T-helper 9 cell (primary cell): ENCODE measurements at regions not wholly inside any gene's neighbourhood (a gene's known extent, or its start where the extent isn't known, plus 50 kb on each side); places are given as distances from the start of the nearest gene placed in this dataset.
"Not testable (repeated sequence)": the region's sequence is repeated elsewhere in the genome, so short reads cannot be mapped to it uniquely, and the experiment has no call there.

ENCODE experiments used
- DNase-seq: peaks from one replicate; pipeline ENCODE4 v3.0.0-alpha.2; 2020

- DNase-seq: no peak
Observed at GRCh38 chr1:38153778-38154470, 107.3 kb upstream of the POU3F1 start.

- no peak for DNase-seq
Observed at GRCh38 chr1:38153066-38153777, 106.6 kb upstream of the POU3F1 start.

- DNase-seq: no peak
Observed at GRCh38 chr1:38152351-38153065, 105.9 kb upstream of the POU3F1 start.

GRCh38 chr1:38151399-38151798, 104.8 kb upstream of the POU3F1 start:
- DNase-seq: no peak

- not testable (repeated sequence) for DNase-seq
Observed at GRCh38 chr1:38146079-38146478, 99.5 kb upstream of the POU3F1 start.

GRCh38 chr1:38142606-38143005, 96.0 kb upstream of the POU3F1 start:
- no peak for DNase-seq

- no peak for DNase-seq
Observed at GRCh38 chr1:38141483-38141882, 94.9 kb upstream of the POU3F1 start.

GRCh38 chr1:38139738-38140487, 93.3 kb upstream of the POU3F1 start:
- DNase-seq: no peak

GRCh38 chr1:38138498-38139233, 92.1 kb upstream of the POU3F1 start:
- DNase-seq: no peak

- no peak for DNase-seq
Observed at GRCh38 chr1:38137164-38137563, 90.6 kb upstream of the POU3F1 start.

- no peak for DNase-seq
Observed at GRCh38 chr1:38135625-38136414, 89.2 kb upstream of the POU3F1 start.

GRCh38 chr1:38134294-38134755, 87.7 kb upstream of the POU3F1 start:
- no peak for DNase-seq

- DNase-seq: no peak
Observed at GRCh38 chr1:38133756-38134155, 87.2 kb upstream of the POU3F1 start.

- no peak for DNase-seq
Observed at GRCh38 chr1:38133304-38133703, 86.7 kb upstream of the POU3F1 start.

GRCh38 chr1:38132681-38133080, 86.1 kb upstream of the POU3F1 start:
- no peak for DNase-seq

GRCh38 chr1:38131024-38131585, 84.5 kb upstream of the POU3F1 start:
- DNase-seq: no peak

- no peak for DNase-seq
Observed at GRCh38 chr1:38129971-38130370, 83.4 kb upstream of the POU3F1 start.

GRCh38 chr1:38129473-38129872, 82.9 kb upstream of the POU3F1 start:
- DNase-seq: no peak

GRCh38 chr1:38128926-38129453, 82.4 kb upstream of the POU3F1 start:
- no peak for DNase-seq

- no peak for DNase-seq
Observed at GRCh38 chr1:38128511-38128910, 81.9 kb upstream of the POU3F1 start.

GRCh38 chr1:38127428-38127827, 80.8 kb upstream of the POU3F1 start:
- DNase-seq: no peak
